SK-N-MC (cell line): ENCODE measurements at regions not wholly inside any gene's neighbourhood (a gene's known extent, or its start where the extent isn't known, plus 50 kb on each side); places are given as distances from the start of the nearest gene placed in this dataset.

ENCODE experiments used
- EZH2 ChIP-seq: fragments of 200-600 bp; sonication (generic); IDR thresholded peaks from one replicate; pipeline ENCODE4 v1.6.1; 2017; ENCODE audit warnings: antibody characterized with exemption
- FOXP2 ChIP-seq: optimal IDR thresholded peaks from 2 replicates; pipeline ENCODE3; 2011; ENCODE audit warnings: mild to moderate bottlenecking, moderate library complexity; ENCODE audit not compliant: insufficient read depth; ENCODE audit errors: extremely low read length, control extremely low read depth
- POLR2AphosphoS5 ChIP-seq: IDR thresholded peaks from 2 replicates; pipeline ENCODE4 v1.6.1; 2012; ENCODE audit warnings: mild to moderate bottlenecking, low read depth, low read length, borderline replicate concordance

GRCh38 chr10:130634816-130635215, 498.6 kb downstream of the GLRX3 start:
- TF ChIP-seq POLR2AphosphoS5, result no peak
- no peak for TF ChIP-seq EZH2
- TF ChIP-seq FOXP2, result no peak
